ENCODE measurements at regions not wholly inside any gene's neighbourhood (a gene's known extent, or its start where the extent isn't known, plus 50 kb on each side); places are given as distances from the start of the nearest gene placed in this dataset.

DNA sequence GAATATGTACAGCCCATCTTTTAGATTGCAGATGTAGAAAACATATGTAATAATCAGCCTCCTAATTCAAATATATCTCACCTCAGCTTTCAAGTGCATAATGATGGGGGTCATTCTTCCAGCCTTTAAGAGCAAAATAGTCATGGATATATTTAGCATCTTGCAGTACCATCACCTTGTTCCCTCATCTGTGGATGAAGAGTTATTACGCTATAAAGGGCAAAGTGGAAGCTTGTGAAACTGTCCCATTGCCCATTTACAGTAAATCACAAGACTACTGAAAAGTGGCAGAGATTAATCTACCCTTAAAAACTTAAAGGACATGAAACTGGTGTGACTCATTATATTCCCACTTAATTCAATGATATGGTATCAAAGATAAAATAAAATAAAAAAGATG is 979.7 kb upstream of the HS3ST1 start:
- TF ChIP-seq, protein P1, sequence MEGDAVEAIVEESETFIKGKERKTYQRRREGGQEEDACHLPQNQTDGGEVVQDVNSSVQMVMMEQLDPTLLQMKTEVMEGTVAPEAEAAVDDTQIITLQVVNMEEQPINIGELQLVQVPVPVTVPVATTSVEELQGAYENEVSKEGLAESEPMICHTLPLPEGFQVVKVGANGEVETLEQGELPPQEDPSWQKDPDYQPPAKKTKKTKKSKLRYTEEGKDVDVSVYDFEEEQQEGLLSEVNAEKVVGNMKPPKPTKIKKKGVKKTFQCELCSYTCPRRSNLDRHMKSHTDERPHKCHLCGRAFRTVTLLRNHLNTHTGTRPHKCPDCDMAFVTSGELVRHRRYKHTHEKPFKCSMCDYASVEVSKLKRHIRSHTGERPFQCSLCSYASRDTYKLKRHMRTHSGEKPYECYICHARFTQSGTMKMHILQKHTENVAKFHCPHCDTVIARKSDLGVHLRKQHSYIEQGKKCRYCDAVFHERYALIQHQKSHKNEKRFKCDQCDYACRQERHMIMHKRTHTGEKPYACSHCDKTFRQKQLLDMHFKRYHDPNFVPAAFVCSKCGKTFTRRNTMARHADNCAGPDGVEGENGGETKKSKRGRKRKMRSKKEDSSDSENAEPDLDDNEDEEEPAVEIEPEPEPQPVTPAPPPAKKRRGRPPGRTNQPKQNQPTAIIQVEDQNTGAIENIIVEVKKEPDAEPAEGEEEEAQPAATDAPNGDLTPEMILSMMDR (conservative IDR thresholded peaks at IDR 0.05) = no peak
- no peak for TF ChIP-seq EZH2 (IDR thresholded peaks at IDR 0.05; ENCODE audit: low read depth)

All from PC-9 (cell line).